Colonic mucosa (tissue), 4 donors: ENCODE measurements at regions not wholly inside any gene's neighbourhood (a gene's known extent, or its start where the extent isn't known, plus 50 kb on each side); places are given as distances from the start of the nearest gene placed in this dataset.

Experiments
- DNase-seq: peaks from one replicate; pipeline ENCODE4 v3.0.0-alpha.2; 2020
- H3K27ac ChIP-seq: fragments of 200-600 bp; one replicate; pipeline ENCODE4 v1.8.0; 2021
- H3K27me3 ChIP-seq: fragments of 200-600 bp; one replicate; pipeline ENCODE4 v1.8.0; 2021
- H3K36me3 ChIP-seq: fragments of 200-600 bp; one replicate; pipeline ENCODE4 v1.8.0; 2021
- H3K4me1 ChIP-seq: fragments of 200-600 bp; one replicate; pipeline ENCODE4 v1.8.0; 2021; ENCODE audit warnings: mild to moderate bottlenecking
- H3K4me3 ChIP-seq: fragments of 200-600 bp; one replicate; pipeline ENCODE4 v1.8.0; 2021
- H3K9ac ChIP-seq, 2 donors: one replicate each; pipeline ENCODE4 v1.7.0; 2013; ENCODE audit warnings: control low read depth in 2 of 2, low read depth in 2 of 2, low read length in 2 of 2
- H3K9me3 ChIP-seq: fragments of 200-600 bp; one replicate; pipeline ENCODE4 v1.8.0; 2021
- intact Hi-C: fragments of 100-400 bp; cut with DNase I; formaldehyde crosslinking; loops from one replicate; pipeline ENCODE4 v1.14.1; 2022
- TF ChIP-seq, protein P1 (sequence below): fragments of 200-600 bp; IDR thresholded peaks from one replicate; pipeline ENCODE4 v1.8.0; 2022; ENCODE audit warnings: antibody characterized with exemption, mild to moderate bottlenecking
- donor health status: healthy.
- donor health status: DM: no; HTN: no; CAD: no.
- donor health status: DM: no; HTN: no; CAD: no.

DNA sequence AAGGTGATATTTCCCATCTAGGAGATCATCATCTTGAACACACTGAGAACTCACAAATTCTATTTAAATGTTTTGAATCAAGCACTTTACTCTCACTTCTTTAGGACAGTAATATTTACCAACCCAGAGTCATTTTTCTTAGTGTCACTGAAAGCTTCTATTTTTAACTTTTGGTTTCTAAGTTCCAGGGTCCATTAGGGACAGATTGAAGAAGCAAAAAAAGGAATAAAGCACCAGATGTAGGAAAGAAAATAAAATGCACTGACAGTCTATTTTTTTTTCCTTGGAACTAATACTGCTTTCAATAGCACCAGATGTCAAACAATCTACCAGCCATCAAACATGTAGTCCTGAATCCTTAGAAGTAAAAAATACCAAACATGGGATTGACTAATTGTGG, 526.7 kb upstream of the LRRN3 start:
- no peak for DNase-seq
- Histone ChIP-seq H3K36me3 (no peaks in the 10 kb centered on the region), H3K4me1 (no peaks in the 10 kb centered on the region), H3K27ac (no peak overlapping the region), H3K4me3 (no peak overlapping the region), H3K9ac (no peak overlapping the region), H3K9me3 (no peaks in the 10 kb centered on the region), H3K27me3 (no peaks in the 10 kb centered on the region)
- TF ChIP-seq, protein P1, sequence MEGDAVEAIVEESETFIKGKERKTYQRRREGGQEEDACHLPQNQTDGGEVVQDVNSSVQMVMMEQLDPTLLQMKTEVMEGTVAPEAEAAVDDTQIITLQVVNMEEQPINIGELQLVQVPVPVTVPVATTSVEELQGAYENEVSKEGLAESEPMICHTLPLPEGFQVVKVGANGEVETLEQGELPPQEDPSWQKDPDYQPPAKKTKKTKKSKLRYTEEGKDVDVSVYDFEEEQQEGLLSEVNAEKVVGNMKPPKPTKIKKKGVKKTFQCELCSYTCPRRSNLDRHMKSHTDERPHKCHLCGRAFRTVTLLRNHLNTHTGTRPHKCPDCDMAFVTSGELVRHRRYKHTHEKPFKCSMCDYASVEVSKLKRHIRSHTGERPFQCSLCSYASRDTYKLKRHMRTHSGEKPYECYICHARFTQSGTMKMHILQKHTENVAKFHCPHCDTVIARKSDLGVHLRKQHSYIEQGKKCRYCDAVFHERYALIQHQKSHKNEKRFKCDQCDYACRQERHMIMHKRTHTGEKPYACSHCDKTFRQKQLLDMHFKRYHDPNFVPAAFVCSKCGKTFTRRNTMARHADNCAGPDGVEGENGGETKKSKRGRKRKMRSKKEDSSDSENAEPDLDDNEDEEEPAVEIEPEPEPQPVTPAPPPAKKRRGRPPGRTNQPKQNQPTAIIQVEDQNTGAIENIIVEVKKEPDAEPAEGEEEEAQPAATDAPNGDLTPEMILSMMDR, result no peak
- intact Hi-C loops, result no loop called here

DNA sequence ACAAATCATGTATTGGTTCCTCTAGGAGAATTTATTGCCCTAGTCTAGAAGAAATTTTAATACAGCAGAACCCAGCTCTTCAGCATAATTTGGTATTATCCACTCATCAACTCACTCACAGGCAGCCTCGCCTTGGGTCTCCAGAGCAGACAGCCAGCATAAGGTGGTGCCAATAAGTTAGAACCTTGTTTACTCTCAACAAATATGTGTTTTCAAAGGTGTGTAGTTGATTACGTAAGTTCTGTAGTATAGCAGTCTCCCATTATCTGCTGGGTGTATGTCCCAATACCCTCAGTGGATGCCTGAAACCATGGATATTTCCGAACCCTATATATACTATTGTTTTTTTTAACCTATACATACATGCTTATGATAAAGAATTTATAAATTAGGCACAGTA, 522.5 kb upstream of the LRRN3 start:
- intact Hi-C loops, result no loop called here
- H3K36me3 ChIP-seq, result no peaks in the 10 kb centered on the region
- no peak overlapping the region for H3K9ac ChIP-seq
- DNase-seq, result no peak
- H3K4me1 ChIP-seq, result no peaks in the 10 kb centered on the region
- H3K27ac ChIP-seq, result no peak overlapping the region
- no peaks in the 10 kb centered on the region for H3K27me3 ChIP-seq
- H3K4me3 ChIP-seq, result no peak overlapping the region
- TF ChIP-seq, protein P1, result no peak
- no peaks in the 10 kb centered on the region for H3K9me3 ChIP-seq

DNA sequence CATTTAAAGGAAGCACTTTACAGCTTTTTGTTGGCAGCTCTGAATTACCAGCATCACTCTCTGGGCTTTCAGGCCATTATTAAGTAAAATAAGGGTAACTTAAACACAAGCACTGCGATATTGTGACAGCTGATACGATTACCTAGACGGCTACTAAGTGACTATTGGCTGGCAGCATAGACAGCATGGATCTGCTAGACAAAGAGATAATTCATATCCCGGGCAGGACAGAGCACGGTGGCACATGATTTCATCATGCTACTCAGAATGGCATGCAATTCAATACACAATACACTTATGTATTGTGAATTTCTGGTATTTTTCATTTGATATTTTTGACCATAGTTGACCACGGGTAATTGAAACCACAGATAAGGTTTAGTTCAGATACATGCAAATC, 522.0 kb upstream of the LRRN3 start:
- Histone ChIP-seq H3K4me1 (no peaks in the 10 kb centered on the region), H3K27ac (no peak overlapping the region), H3K9me3 (no peaks in the 10 kb centered on the region), H3K9ac (no peak overlapping the region), H3K4me3 (no peak overlapping the region), H3K36me3 (no peaks in the 10 kb centered on the region), H3K27me3 (no peaks in the 10 kb centered on the region)
- intact Hi-C loops, result no loop called here
- DNase-seq, result no peak
- TF ChIP-seq, protein P1, result no peak

DNA sequence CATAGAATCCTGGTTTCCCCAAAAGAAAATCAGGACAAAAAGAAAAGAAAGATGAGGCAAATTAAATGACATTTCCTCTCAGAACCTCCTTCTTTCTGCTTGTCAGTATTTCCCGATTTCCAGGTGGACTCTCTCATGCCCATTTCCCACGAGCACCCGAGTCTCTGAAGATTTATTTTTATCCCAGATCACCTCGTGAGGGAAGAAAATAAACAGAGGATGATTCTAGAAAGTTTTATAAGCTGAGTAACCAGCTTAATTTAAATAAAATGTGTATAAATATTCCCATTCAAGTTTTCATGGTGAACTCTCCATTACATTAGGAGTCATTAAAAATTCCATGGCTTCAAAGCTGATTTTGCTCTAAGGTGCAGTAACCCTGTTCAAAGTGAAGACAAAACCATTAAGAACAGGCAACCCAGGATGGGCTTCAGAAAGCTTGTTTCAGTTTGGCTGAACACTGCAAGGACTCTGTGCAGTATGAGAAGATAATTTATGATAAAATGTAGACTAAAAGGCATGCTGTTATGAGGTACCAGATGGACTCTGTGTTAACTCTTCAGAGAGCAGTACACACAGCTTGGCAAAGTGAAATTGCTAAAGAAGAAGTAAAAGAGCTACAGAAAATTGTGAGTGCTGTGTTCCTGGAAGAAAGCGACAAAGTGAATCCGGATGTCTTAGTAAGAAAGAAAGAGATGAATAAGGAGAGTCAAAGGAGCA, 521.3 kb upstream of the LRRN3 start:
- DNase-seq, result no peak
- no peak overlapping the region for H3K4me3 ChIP-seq
- no peaks in the 10 kb centered on the region for H3K36me3 ChIP-seq
- TF ChIP-seq, protein P1, result no peak
- no peaks in the 10 kb centered on the region for H3K9me3 ChIP-seq
- intact Hi-C loops, result no loop called here
- no peaks in the 10 kb centered on the region for H3K27me3 ChIP-seq
- no peak overlapping the region for H3K9ac ChIP-seq
- no peak overlapping the region for H3K27ac ChIP-seq
- no peaks in the 10 kb centered on the region for H3K4me1 ChIP-seq

DNA sequence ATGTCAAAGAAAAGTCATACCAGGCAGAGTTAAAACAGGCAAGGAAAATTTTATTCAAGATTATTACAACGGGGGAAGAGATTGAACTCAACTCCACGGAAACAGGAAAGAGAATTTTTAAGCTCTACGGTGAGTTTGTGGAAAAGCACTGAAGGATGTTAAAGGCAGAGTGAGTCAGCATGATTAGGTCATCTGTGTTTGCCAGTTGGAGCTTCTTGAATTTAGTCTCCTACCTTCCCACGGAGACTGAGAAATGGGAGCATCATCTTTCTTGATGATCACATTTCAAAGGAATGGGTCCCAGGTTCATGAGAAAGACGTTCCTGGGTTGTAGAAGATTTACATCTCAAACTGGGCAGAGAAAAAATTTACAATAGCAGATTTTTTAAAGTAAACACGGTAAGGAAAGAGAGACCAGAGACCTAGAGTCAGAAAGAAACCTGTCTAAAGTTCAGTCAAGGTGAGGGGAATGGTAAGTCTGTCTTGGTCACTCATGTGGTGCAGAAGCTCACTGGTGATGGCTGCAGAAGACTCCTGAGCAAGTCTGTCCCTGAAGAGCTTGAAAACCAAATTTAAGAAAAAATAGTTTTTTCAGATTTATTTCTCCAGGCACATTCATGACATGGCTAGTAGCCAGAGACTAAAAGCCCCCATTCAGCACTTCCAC, 516.9 kb upstream of the LRRN3 start:
- Histone ChIP-seq H3K4me1 (no peaks in the 10 kb centered on the region), H3K9ac (no peak overlapping the region), H3K4me3 (no peak overlapping the region), H3K27ac (no peak overlapping the region), H3K9me3 (no peaks in the 10 kb centered on the region), H3K36me3 (no peaks in the 10 kb centered on the region), H3K27me3 (no peaks in the 10 kb centered on the region)
- TF ChIP-seq, protein P1, result no peak
- intact Hi-C loops, result no loop called here
- no peak for DNase-seq
